Fibroblast of skin of left quadriceps (primary cell): ENCODE measurements at regions not wholly inside any gene's neighbourhood (a gene's known extent, or its start where the extent isn't known, plus 50 kb on each side); places are given as distances from the start of the nearest gene placed in this dataset.
"Not testable (repeated sequence)": the region's sequence is repeated elsewhere in the genome, so short reads cannot be mapped to it uniquely, and the experiment has no call there.

ENCODE experiments used
- DNase-seq, 2 experiments: peaks; one replicate each; pipeline ENCODE4 v3.0.0-alpha.2; 2013; ENCODE audit warnings: low read depth in 2 of 2

DNA sequence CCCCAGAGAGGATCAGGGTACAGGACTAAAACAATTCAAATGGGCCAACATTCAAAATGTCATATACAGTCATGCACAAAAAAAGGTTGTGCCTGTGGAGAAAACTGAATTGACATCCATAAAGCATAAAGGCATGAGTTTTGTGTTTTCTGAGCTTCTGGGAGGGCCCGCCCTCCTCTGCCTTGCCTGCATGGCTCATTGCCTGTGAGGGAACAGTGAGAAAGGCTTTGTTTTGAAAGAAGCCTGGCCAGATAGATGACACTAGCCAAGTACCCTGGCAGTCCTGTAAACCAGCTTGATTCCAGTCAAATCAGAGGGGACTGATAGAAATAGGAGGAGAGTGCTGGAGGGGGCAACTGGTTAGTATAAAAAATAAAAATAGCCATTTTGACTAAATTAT is 194.3 kb downstream of the KIT start:
- DNase-seq = no peak

DNA sequence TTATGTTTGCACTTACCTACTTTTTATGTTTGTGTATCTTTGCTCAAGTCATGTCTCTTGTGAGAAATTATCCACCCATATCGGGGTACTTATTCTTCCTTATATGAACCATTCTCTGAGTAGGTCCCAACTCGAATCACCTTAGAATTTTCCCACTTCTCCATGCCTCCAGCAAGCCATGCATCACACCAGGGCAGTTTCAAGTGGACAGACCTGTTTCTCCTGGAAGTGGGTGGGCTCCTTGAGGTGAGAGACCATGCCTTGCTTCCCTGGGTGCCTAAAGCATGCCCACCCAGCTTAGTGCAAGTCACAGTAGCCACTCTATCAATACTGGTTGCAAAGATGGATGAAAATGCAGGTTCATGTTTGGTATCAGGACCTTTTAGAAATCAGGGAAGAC is 187.2 kb downstream of the KIT start:
- no peak for DNase-seq

DNA sequence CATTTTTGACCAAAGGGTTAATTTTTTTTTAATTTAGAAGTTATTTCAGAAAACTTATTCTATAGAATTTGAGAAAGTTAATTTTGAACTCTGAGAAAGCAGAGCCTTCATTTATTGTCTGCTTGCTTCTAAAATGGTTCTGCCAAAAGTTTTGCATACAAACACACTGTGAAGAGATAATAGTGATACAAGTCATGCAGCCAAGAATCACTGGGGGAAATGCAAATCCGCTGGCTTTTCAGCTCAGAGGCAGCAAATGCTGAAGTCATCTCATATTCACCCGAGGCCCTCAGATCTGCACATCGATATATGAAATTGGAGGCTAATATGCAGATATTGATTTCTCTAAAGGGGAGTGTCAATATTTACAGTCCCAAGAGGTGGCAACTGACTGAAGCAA is 186.2 kb downstream of the KIT start:
- no peak for DNase-seq

DNA sequence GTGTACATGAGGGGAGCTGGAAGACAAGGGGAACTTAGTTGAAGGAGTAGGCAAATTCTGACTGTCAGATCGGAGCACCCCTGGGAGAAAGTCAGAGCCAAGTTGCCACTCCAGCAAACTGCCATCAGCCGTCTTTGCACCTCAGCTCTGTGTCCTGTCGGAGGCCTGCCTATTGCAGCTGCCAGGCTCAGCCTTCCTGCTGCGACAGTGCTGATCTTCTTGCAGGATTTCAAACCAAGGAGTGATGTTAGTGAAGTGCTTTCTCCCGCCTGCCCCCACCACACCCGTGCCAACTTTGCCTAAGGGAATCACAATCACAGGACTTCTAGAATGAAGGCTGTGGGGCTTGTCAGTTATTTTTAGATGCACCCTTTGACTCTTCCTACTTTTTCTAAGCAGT is 185.3 kb downstream of the KIT start:
- DNase-seq = no peak

DNA sequence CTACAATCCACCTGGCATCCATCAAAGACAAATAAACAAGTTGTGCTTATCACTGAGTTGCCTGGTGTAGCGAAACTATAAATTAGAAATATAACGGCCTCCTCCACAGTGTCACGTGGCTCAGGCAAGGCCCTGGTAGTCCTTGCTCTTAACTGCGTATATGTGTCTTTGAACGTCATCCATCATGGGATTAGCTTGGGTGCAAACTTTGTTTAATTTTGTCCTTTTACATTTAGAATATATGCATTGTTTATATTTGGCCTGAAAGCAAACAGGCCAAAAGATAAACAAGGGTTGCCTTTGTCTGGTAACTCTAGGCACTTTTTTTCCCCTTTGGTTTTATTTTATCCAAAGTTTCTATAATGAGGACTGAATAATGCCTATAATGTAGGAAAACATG is 184.9 kb downstream of the KIT start:
- no peak for DNase-seq

DNA sequence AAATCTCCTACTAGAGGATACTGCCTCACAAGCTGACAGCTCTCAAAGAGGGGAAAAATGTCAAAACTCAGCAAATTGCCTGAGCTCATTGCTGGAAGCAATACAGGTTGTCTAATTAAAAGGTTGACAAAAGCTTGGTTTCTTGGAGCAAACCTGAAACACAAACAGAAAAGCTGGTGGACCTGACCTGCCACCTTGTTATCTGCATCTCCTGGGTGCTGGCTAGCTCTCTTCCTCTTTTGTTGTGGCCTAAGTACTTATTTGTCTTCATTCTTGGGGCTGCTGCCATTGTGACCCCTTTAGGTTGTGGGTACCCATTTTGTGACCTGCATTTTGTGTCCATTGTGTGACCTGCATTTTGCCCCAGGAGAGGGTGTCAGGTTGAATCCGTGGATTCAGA is 184.5 kb downstream of the KIT start:
- DNase-seq = no peak

DNA sequence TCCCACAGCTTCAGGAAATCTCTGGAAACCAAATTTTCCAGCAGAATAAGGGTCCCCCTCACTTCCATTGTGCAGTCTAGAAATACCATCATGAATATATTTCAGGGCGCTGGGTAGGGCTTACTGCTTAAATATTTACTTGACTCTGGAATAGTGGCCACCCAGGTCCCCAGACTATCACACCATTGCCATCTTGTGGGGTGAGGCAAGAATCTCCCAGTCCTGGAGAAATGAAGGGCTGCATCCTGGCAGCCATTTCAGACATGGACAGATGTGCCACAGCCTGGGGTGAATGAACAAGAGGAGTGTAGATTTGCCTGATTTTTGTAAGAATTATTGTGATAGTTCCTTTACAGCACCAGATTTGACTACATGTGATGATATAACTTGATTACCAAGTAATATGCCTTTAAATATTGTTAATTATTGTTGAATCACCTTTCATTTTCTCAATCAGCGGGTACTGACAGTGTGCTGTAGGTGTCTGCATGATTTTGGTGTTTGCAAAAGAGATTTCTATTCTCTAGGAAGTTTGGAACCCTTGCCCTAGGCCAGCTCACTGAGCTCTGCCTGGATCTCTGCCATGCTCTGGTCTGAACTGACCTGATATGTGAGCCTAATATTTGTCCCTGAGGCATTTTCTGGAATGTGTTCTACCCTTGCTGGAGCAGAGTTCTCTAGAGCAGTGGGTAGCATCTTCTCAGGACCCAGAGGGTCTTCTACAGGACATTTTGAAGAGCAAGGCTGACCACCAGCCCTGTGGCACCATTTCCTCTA is 183.4 kb downstream of the KIT start:
- DNase-seq = peak; percentile 9 to 13

DNA sequence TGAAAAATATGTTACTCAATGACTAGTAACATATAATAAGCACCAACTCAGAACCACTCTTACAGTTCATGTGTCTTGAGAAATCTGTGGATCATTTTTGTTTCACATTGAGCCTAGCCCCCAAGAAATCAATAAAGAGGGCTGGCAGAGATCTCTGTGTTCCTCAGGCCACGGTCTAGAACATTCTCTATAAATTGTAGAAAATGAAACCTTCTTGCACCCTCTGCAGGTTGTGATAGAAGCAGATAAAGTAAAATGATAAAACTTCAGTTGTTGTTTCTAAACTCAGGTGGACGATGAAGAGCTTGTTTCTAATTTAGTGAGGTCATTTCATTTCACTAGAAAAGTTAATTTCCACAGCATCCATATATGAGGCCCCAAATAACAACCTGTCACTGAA is 182.7 kb downstream of the KIT start:
- DNase-seq = no peak

DNA sequence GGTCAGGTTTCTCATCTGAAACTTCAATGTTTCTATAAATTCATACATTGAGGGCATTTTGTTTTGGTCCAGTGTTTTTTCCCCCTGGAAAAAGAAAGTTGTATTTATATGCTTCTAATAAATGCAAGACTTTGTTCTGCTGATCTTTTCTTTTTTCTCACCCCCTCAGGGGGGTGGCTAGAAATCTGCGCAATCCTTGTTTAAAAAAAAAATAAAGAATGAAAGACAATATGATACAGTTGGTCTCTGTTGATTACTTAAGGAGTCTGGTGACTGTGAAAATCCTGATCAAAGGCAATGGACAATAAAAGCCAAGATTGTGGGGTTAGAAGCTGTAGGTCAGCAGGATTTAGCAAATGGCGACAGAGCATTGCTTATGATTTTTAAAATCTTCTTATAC is 180.5 kb downstream of the KIT start:
- no peak for DNase-seq

DNA sequence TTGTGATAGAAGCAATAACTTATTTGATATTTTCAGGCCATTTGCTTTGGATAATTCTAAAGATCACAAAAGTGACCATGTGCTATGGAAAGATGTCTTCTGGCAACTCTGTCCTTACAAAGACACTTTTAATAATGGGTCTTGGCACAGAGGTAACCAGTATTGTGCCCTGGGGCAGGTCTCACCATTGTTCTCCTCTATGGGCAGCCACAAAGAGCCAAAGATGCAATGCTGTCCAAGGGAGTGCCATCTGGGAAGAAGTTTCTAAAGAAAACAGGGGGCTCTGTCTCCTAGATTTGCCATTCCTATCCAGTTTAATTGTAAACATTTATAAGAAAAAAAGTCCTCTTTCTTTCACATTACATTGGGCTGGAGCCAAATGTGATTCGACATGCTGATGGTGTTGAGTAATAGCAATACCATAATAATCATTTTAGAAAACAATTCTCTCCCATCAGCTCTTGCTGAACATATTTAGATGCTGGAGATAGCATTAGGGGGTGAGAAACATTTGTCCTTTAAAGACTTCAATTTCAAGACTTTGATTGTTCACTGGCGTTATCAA is 179.9 kb downstream of the KIT start:
- no peak for DNase-seq

DNA sequence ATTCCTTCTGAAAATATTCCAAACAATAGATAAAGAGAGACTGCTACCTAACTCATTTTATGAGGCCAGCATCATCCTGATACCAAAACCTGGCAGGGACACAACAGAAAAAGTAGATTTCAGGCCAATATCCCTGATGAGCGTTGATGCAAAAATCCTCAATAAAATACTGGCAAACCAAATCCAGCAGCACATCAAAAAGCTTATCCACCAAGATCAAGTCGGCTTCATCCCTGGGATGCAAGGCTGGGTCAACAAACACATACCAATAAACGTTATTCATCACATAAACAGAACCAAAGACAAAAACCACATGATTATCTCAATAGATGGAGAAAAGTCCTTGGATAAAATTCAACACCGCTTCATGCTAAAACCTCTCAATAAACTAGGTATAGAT is 170.6 kb downstream of the KIT start:
- DNase-seq = not testable (repeated sequence)

DNA sequence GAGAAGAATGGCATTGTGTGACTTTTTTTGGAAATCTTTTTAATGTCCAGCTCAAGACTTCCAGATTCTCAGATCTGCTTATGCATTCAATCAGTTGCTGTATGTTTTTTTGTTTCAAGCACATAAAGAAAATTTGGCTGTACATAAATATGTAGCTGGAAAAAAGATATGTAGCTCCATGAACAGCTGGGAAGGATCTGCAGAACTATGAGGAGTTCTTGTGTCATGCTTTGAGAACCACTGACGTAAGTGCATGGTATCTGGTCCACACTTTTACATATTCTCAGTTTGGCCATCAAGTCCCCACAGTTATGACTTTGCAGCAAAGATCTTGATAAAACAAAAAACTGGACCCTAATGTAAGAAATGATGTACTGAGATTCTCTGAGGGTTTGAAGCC is 165.9 kb downstream of the KIT start:
- DNase-seq = no peak

DNA sequence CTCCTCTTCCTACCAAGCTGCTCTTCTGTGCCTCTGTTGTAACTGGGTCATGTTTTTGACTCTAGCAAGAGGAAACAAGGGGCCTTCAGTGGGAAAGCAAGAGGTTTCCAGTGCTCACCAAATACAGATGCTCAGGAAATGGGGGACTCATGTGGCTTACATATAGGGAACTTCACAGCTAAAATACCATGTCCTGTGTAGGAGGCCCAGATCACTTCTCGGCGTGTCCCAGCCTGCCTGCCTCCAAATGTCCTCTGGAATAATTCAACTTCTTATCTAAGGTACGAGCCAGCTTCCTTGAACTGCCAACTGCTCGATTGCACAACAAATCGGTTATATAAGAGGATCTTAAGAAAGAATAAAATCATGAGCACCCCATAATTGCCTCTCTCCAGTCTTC is 161.3 kb downstream of the KIT start:
- DNase-seq = no peak

DNA sequence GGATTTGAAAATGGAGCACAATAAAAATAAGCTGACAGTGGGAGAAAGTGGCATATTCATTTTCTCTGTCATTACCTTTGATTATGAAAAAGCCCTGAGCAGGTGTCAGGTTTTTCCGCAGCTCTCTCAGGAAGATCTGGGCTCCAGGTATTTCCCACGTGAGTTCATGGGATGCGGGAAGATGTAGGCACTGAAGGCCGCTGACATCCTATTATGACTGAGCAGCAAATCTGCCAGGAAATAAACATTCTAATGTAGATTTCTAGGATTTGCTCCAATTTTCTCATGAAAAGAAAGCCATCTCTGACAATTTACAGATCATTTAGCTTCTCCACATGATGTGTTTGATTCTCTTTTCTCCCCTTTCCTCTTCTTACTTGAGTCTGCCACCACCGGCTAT is 160.7 kb downstream of the KIT start:
- DNase-seq = no peak

DNA sequence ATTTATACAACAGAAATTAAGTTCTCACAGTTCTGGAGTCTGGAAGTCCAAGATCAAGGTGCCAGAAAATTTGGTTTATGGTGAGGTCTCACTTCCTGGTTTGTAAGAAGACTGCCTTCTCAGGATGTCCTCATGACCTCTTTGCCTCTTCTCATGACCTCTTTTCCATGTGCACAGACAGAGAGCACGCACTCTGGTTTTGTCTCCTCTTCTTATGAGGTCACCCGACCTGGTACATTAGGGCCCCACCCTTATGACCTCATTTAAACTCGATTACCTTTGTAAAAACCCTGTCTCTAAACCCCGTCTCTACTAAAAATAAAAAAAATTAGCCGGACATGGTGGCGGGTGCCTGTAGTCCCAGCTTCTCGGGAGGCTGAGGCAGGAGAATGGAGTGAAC is 155.9 kb downstream of the KIT start:
- no peak for DNase-seq

DNA sequence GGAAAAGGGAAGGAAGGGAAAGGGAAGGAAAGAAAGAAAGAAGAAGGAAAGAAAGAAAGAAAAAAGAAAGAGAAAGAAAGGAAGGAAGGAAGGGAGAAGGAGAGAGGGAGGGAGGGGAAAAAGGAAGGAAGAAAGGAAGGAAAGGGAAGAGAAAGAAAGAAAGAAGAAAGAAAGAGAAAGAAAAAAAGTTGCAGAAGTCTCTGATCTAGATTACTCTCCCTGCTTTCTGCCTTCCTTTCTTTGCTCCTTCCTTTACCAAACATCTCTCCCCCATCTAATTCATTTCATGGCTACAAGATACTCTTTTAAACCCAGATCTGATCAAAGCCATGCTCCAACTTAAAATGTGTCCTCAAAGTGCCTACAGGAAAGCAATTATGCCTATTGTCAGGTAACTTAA is 148.6 kb downstream of the KIT start:
- DNase-seq = no peak

DNA sequence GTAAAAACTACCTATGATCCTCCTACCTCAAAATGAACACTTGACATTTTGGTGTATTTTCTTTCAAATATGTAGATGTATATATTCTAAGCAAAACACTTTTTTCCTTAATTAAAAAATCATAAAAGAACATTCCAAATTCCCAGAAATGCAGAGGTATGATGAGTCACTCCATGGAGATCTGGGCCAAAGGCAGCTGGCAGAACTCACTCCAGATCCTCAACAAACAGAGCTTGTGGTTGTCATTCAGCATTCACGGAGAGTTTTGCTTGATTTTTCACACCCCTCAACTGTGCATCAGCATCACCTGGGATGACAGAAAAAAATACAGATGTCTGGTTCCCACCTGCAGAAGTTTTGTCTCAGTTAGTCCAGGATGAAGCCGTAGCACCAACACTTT is 144.6 kb downstream of the KIT start:
- DNase-seq = no peak

DNA sequence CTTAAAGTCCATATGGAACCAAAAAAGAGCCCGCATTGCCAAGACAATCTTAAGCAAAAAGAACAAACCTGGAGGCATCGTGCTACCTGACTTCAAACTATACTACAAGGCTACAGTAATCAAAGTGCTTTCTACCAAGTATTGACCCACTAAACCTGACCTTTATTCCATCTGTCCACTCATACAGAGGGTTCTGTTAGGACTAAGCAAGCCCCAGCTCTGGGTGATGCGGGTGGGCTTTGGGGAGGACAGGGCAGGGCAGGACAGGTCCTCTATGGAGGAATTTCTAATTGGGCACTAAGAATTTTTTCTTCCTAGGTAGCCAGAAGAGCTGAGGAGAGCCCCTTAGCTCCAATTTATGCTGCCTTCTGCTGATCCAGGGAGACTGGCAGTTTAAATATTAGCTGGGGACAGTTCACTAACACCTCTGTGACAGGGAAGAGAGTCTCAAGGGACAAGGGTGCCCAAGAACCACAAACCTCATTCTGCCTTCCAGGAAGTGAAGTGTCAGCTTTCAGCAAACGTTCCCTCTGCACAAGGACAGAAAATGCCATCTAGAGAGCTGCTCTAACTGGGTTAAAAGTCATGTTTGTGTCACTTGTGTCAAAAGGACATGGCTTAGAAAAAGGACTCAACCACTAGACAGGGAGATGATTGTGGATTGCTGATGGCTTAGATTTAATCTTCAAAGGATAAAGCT is 143.2 kb downstream of the KIT start:
- DNase-seq = no peak

DNA sequence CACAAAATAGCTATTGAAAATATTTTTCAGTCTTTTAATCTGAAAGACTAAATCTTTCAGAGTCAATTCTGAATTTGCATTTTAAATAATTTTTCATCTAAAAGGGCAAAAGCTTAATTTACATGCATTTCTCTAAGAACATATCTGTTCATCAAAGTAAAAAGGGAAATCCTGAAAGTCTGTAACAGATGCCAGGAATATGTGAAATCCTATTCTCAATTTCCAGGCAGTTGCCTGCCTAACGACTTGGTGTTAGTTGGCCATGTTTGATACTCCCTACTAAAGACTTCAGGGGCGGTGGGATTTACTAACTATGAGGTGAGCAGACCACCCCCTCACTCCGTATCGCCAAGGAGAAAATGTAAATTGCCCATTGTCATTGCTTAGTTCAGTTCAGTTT is 136.8 kb downstream of the KIT start:
- DNase-seq = no peak

DNA sequence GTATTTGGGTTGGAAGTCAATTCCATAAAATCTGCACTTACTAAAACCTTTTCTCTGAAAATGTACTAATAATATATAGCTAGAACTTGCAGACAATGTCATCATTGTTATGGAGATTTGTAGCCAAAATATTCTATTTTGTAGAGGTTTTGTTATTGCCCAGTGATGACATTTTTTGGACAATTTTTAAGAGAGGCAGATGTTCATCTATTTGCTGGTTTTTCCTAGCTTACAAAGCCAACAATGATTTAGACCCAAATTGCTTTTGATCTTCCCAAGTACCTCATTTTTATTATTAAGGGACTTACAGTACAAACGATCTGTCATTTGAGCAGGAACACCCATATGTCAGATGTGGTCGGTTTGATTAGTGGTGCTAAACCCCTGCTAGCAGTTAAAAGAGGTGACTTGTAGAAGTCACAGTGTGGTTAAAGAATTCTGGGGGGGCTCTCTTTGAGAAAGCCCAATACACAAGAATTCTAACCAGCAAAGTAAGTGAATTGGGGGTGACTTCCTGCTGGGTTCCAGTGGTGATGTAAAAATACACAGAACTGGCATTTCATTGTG is 136.2 kb downstream of the KIT start:
- DNase-seq = no peak
